HCT116 (cell line): ENCODE measurements at regions not wholly inside any gene's neighbourhood (a gene's known extent, or its start where the extent isn't known, plus 50 kb on each side); places are given as distances from the start of the nearest gene placed in this dataset.

Experiments
- ATAC-seq: fragments of 200-7000 bp; cut with Tn5 transposase; 2 replicates; pipeline ENCODE4 v1.9.1; 2020; ENCODE audit warnings: mild to moderate bottlenecking, moderate library complexity
- BruUV-seq: library from RNA; stranded (reverse); fragments of 400-500 nt; replicated peaks from 2 replicates; lab custom pipeline; 2021; lab: Mats Ljungman, UMichigan
- CTCF ChIA-PET: fragments of 300-600 bp; sonication (Branson Sonifier 250); formaldehyde crosslinking; loops from one replicate; lab custom pipeline; 2021; ENCODE audit warnings: antibody characterized with exemption; lab: Charles Lee
- POLR2A ChIA-PET: fragments of 300-600, 350-600 bp; sonication (Branson Sonifier 250); formaldehyde crosslinking; loops from one replicate; lab custom pipeline; 2021; ENCODE audit warnings: antibody characterized with exemption; lab: Charles Lee
- RAD21 ChIA-PET, 2 experiments: fragments of 300-600 bp; sonication (Branson Sonifier 250); formaldehyde crosslinking; loops; one replicate each; lab custom pipeline; 2023; ENCODE audit warnings: low total read pairs in 2 of 2; ENCODE audit not compliant: uncharacterized antibody in 2 of 2, unreplicated experiment in 2 of 2, low non-redundant PET in 1 of 2; lab: Charles Lee
- DNase-seq: peaks from one replicate; pipeline ENCODE4 v3.0.0-alpha.2; 2010; ENCODE audit warnings: low read depth, low spot score
- H2AFZ ChIP-seq: fragments of 200-600 bp; shearing (Covaris generic), sonication (generic); 2 replicates; pipeline ENCODE4 v1.6.1; 2017; ENCODE audit warnings: low read depth, mixed run types, mixed read lengths, antibody characterized with exemption, low read length; ENCODE audit not compliant: poor library complexity, severe bottlenecking
- H3K27ac ChIP-seq: 2 replicates; pipeline ENCODE4 v1.5.1; 2012; ENCODE audit warnings: low read depth, low read length
- H3K27me3 ChIP-seq: fragments of 200-600 bp; sonication (generic); 2 replicates; pipeline ENCODE4 v1.6.1; 2016; ENCODE audit warnings: mixed run types, low read length, mixed read lengths; ENCODE audit not compliant: insufficient read depth
- H3K36me3 ChIP-seq, 2 experiments: fragments of 200-500 bp in 1 of 2; fragments of 200-600 bp in 1 of 2; sonication (Bioruptor generic) in 1 of 2; sonication (generic) in 1 of 2; 2 replicates each; pipeline versions ENCODE4 v1.5.1 to v1.6.1; 2014 to 2016; ENCODE audit warnings: low read length in 2 of 2, inconsistent platforms in 1 of 2, mixed read lengths in 1 of 2, mixed run types in 1 of 2; ENCODE audit not compliant: insufficient read depth in 2 of 2, control insufficient read depth in 1 of 2
- H3K4me1 ChIP-seq, 2 experiments: fragments of 200-600 bp in 1 of 2; sonication (generic) in 1 of 2; 2 replicates each; pipeline versions ENCODE4 v1.5.1 to v1.6.1; 2012 to 2017; ENCODE audit warnings: low read length in 2 of 2, inconsistent platforms in 1 of 2, mild to moderate bottlenecking in 1 of 2, mixed read lengths in 1 of 2, mixed run types in 1 of 2, moderate library complexity in 1 of 2; ENCODE audit not compliant: insufficient read depth in 2 of 2, control insufficient read depth in 1 of 2
- H3K4me2 ChIP-seq: fragments of 200-600 bp; sonication (generic); 2 replicates; pipeline ENCODE4 v1.6.1; 2017; ENCODE audit warnings: mixed run types, low read length, mixed read lengths
- H3K4me3 ChIP-seq, 2 experiments: fragments of 200-600 bp in 1 of 2; sonication (generic) in 1 of 2; replicated peaks in 1 of 2; 2 replicates each; pipeline ENCODE4 v1.5.1; 2011 to 2016; ENCODE audit warnings: low read length in 2 of 2, control low read depth in 1 of 2, low read depth in 1 of 2, mild to moderate bottlenecking in 1 of 2, mixed read lengths in 1 of 2, mixed run types in 1 of 2
- H3K79me2 ChIP-seq: fragments of 200-600 bp; sonication (generic); 2 replicates; pipeline ENCODE4 v1.6.1; 2017; ENCODE audit warnings: mild to moderate bottlenecking, mixed run types, low read length, moderate library complexity, mixed read lengths; ENCODE audit not compliant: insufficient read depth
- H3K9ac ChIP-seq: fragments of 200-600 bp; sonication (generic); 2 replicates; pipeline ENCODE4 v1.6.1; 2016; ENCODE audit warnings: low read length, mixed read lengths
- H3K9me2 ChIP-seq: fragments of 200-600 bp; sonication (generic), shearing (Covaris generic); 2 replicates; pipeline ENCODE4 v1.6.1; 2017; ENCODE audit warnings: mixed run types, mild to moderate bottlenecking, moderate library complexity; ENCODE audit not compliant: insufficient read depth
- H3K9me3 ChIP-seq, 2 experiments: fragments of 200-500 bp in 1 of 2; fragments of 200-600 bp in 1 of 2; sonication (Bioruptor generic) in 1 of 2; sonication (generic) in 1 of 2; 2 replicates each; pipeline ENCODE4 v1.6.1; 2014 to 2017; ENCODE audit warnings: low read length in 2 of 2, mixed read lengths in 2 of 2, inconsistent platforms in 1 of 2, low read depth in 1 of 2, mild to moderate bottlenecking in 1 of 2, mixed run types in 1 of 2, moderate library complexity in 1 of 2; ENCODE audit not compliant: control insufficient read depth in 1 of 2, insufficient read depth in 1 of 2
- H4K20me1 ChIP-seq: fragments of 200-600 bp; sonication (generic), shearing (Covaris generic); 2 replicates; pipeline ENCODE4 v1.6.1; 2017; ENCODE audit warnings: mixed run types, mild to moderate bottlenecking, moderate library complexity; ENCODE audit not compliant: insufficient read depth
- ELF1 ChIP-seq: IDR thresholded peaks from 2 replicates; pipeline ENCODE4 v1.6.1; 2012; ENCODE audit warnings: low read depth, borderline replicate concordance
- FOSL1 ChIP-seq: IDR thresholded peaks from 2 replicates; pipeline ENCODE4 v1.6.1; 2012; ENCODE audit warnings: low read depth
- MAX ChIP-seq: IDR thresholded peaks from 2 replicates; pipeline ENCODE4 v1.6.1; 2012
- RAD21 ChIP-seq: IDR thresholded peaks from 2 replicates; pipeline ENCODE4 v1.6.1; 2012; ENCODE audit warnings: low read depth, mild to moderate bottlenecking
- REST ChIP-seq: IDR thresholded peaks from 2 replicates; pipeline ENCODE4 v1.6.1; 2012; ENCODE audit warnings: low read depth
- SIN3A ChIP-seq: IDR thresholded peaks from 2 replicates; pipeline ENCODE4 v1.6.1; 2012; ENCODE audit warnings: low read depth
- YY1 ChIP-seq: IDR thresholded peaks from 2 replicates; pipeline ENCODE4 v1.6.1; 2011; ENCODE audit warnings: low read length, low read depth, moderate library complexity, mild to moderate bottlenecking; ENCODE audit not compliant: insufficient replicate concordance; ENCODE audit errors: extremely low read depth
- ZFX ChIP-seq: fragments of 450-650 bp; IDR thresholded peaks from 2 replicates; pipeline ENCODE4 v1.6.1; 2017
- ZNF274 ChIP-seq: fragments of 200-500 bp; sonication (Bioruptor generic); IDR thresholded peaks from 2 replicates; pipeline ENCODE4 v1.6.1; 2014; ENCODE audit warnings: mild to moderate bottlenecking, low read depth, low read length, inconsistent platforms
- intact Hi-C: fragments of 100-400 bp; cut with micrococcal nuclease; formaldehyde crosslinking; loops from 2 replicates; pipeline ENCODE4 v1.10.0; 2022

- Histone ChIP-seq H3K4me3 (no peak overlapping the region), H3K27ac (no peak overlapping the region), H3K4me1 (no peaks in the 10 kb centered on the region), H3K9me3 (peaks cover 15 to 16% of the 10 kb centered on the region in 2 experiments; a peak in 3 of 4 replicates), H2AFZ (no peak overlapping the region), H3K27me3 (no peaks in the 10 kb centered on the region), H3K4me2 (no peak overlapping the region), H4K20me1 (no peaks in the 10 kb centered on the region), H3K36me3 (no peaks in the 10 kb centered on the region), H3K9ac (no peak overlapping the region), H3K9me2 (no peaks in the 10 kb centered on the region), H3K79me2 (no peaks in the 10 kb centered on the region)
- RAD21 ChIA-PET = no interaction called here
- intact Hi-C loops = no loop called here
- DNase-seq (no peak), ATAC-seq (no peak)
- BruUV-seq = no TSS peak
- TF ChIP-seq REST (no peak), ZNF274 (no peak), MAX (no peak), SIN3A (no peak), RAD21 (no peak), YY1 (no peak), ELF1 (no peak), FOSL1 (no peak), ZFX (no peak)
- CTCF ChIA-PET = no interaction called here
- POLR2A ChIA-PET = no interaction called here
These were observed 655.6 kb downstream of the SORCS1 start for GRCh38 chr10:106508950-106509349.
